Left colon (tissue), 2 donors: ENCODE measurements at regions not wholly inside any gene's neighbourhood (a gene's known extent, or its start where the extent isn't known, plus 50 kb on each side); places are given as distances from the start of the nearest gene placed in this dataset.

ENCODE experiments used
- ATAC-seq: fragments of 200-7000 bp; cut with Tn5 transposase; one replicate; pipeline ENCODE4 v1.9.1; 2020; ENCODE audit warnings: mild to moderate bottlenecking, moderate library complexity
- DNase-seq, 2 donors: peaks; one replicate each; pipeline ENCODE4 v3.0.0-alpha.2; 2020
- intact Hi-C, 2 donors: fragments of 100-400 bp; cut with DNase I in 1 of 2; cut with micrococcal nuclease in 1 of 2; formaldehyde crosslinking; loops; one replicate each; pipeline versions ENCODE4 v1.11.2 to v1.14.0; 2022; cut with DNase I, micrococcal nuclease
- donor health status: DM: no; HTN: no; CAD: no.
- donor health status: DM: yes; HTN: yes; CAD: no.

- intact Hi-C loops: no loop called here
- ATAC-seq: no peak
- peak in 1 of 2 donors; percentile 12 for DNase-seq
These were observed 297.3 kb upstream of the KAZN start for GRCh38 chr1:14300991-14301703.

- ATAC-seq (no peak), DNase-seq (no peak)
- intact Hi-C loops: no loop called here
These were observed 296.8 kb upstream of the KAZN start for GRCh38 chr1:14301704-14302024.

GRCh38 chr1:14302025-14302424, 296.5 kb upstream of the KAZN start:
- ATAC-seq (no peak), DNase-seq (no peak)
- intact Hi-C loops: no loop called here

- ATAC-seq: no peak
- intact Hi-C loops: no loop called here
- DNase-seq: no peak
These were observed 295.5 kb upstream of the KAZN start for GRCh38 chr1:14303011-14303410.

- DNase-seq: no peak
- ATAC-seq: no peak
- intact Hi-C loops: no loop called here
These were observed 294.1 kb upstream of the KAZN start for GRCh38 chr1:14304381-14304865.

GRCh38 chr1:14308460-14308859, 290.0 kb upstream of the KAZN start:
- no peak for DNase-seq
- intact Hi-C loops: no loop called here
- ATAC-seq: no peak

- intact Hi-C loops: no loop called here
- no peak for DNase-seq
- no peak for ATAC-seq
These were observed 288.5 kb upstream of the KAZN start for GRCh38 chr1:14309984-14310383.

- DNase-seq (no peak), ATAC-seq (no peak)
- intact Hi-C loops: no loop called here
These were observed 288.0 kb upstream of the KAZN start for GRCh38 chr1:14310476-14310875.

- ATAC-seq: no peak
- intact Hi-C loops: no loop called here
- DNase-seq: no peak
These were observed 284.6 kb upstream of the KAZN start for GRCh38 chr1:14313731-14314431.

- ATAC-seq: no peak
- DNase-seq: no peak
- intact Hi-C loops: no loop called here
These were observed 279.7 kb upstream of the KAZN start for GRCh38 chr1:14318830-14319229.

GRCh38 chr1:14320518-14320917, 278.0 kb upstream of the KAZN start:
- DNase-seq (no peak), ATAC-seq (no peak)
- intact Hi-C loops: no loop called here

- intact Hi-C loops: no loop called here
- ATAC-seq (no peak), DNase-seq (no peak)
These were observed 277.5 kb upstream of the KAZN start for GRCh38 chr1:14320986-14321385.

- intact Hi-C loops: no loop called here
- ATAC-seq: no peak
- DNase-seq: no peak
These were observed 277.1 kb upstream of the KAZN start for GRCh38 chr1:14321422-14321821.

GRCh38 chr1:14323568-14324247, 274.8 kb upstream of the KAZN start:
- intact Hi-C loops: no loop called here
- no peak for DNase-seq
- peak; percentile 72 for ATAC-seq

GRCh38 chr1:14324248-14324630, 274.2 kb upstream of the KAZN start:
- intact Hi-C loops: no loop called here
- ATAC-seq: no peak

GRCh38 chr1:14326857-14327256, 271.6 kb upstream of the KAZN start:
- DNase-seq: no peak
- intact Hi-C loops: no loop called here
- no peak for ATAC-seq

More at GRCh38 chr1:14324248-14324630, 274.2 kb upstream of the KAZN start:
- no peak for DNase-seq

GRCh38 chr1:14328685-14329084, 269.8 kb upstream of the KAZN start:
- ATAC-seq (no peak), DNase-seq (no peak)
- intact Hi-C loops: no loop called here

- no peak for ATAC-seq
These were observed 266.3 kb upstream of the KAZN start for GRCh38 chr1:14332158-14332557.

GRCh38 chr1:14334336-14335176, 263.9 kb upstream of the KAZN start:
- ATAC-seq: peak; percentile 94
- intact Hi-C loops: no loop called here
- peak; percentile 21 to 49 for DNase-seq

More at GRCh38 chr1:14332158-14332557, 266.3 kb upstream of the KAZN start:
- DNase-seq: no peak
- intact Hi-C loops: no loop called here
